Smooth muscle cell (in vitro differentiated cells): ENCODE measurements at regions not wholly inside any gene's neighbourhood (a gene's known extent, or its start where the extent isn't known, plus 50 kb on each side); places are given as distances from the start of the nearest gene placed in this dataset.

ENCODE experiments used
- DNase-seq: peaks from one replicate; lab custom pipeline; 2025; ENCODE audit not compliant: unreplicated experiment; lab: John Stamatoyannopoulos, UW
- H2AFZ ChIP-seq: fragments of 200-600 bp; sonication (generic); 2 replicates; pipeline ENCODE4 v1.6.0; 2016; ENCODE audit warnings: antibody characterized with exemption, low read depth, mild to moderate bottlenecking
- H3F3A ChIP-seq: fragments of 200-600 bp; sonication (generic); 2 replicates; pipeline ENCODE4 v1.6.0; 2017; ENCODE audit warnings: antibody characterized with exemption, low read depth
- H3K27ac ChIP-seq: fragments of 200-600 bp; sonication (generic); 2 replicates; pipeline ENCODE4 v1.5.1; 2016; ENCODE audit warnings: low read depth, mild to moderate bottlenecking
- H3K27me3 ChIP-seq: fragments of 200-600 bp; sonication (generic); 2 replicates; pipeline ENCODE4 v1.6.1; 2016; ENCODE audit warnings: low read depth, mild to moderate bottlenecking
- H3K36me3 ChIP-seq: fragments of 200-600 bp; sonication (generic); 2 replicates; pipeline ENCODE4 v1.5.1; 2016; ENCODE audit warnings: low read depth
- H3K4me1 ChIP-seq: fragments of 200-600 bp; sonication (generic); 2 replicates; pipeline ENCODE4 v1.5.1; 2016; ENCODE audit warnings: low read depth
- H3K4me2 ChIP-seq: fragments of 200-600 bp; sonication (generic); 2 replicates; pipeline ENCODE4 v1.6.0; 2016; ENCODE audit warnings: mild to moderate bottlenecking
- H3K4me3 ChIP-seq: fragments of 200-600 bp; sonication (generic); 2 replicates; pipeline ENCODE4 v1.5.1; 2016; ENCODE audit warnings: mild to moderate bottlenecking
- H3K79me2 ChIP-seq: fragments of 200-600 bp; sonication (generic); 2 replicates; pipeline ENCODE4 v1.6.0; 2016; ENCODE audit warnings: low read depth, mild to moderate bottlenecking
- H3K9ac ChIP-seq: fragments of 200-600 bp; sonication (generic); 2 replicates; pipeline ENCODE4 v1.6.0; 2016; ENCODE audit warnings: low read depth
- H3K9me3 ChIP-seq: fragments of 200-600 bp; sonication (generic); replicated peaks from 2 replicates; pipeline ENCODE4 v1.5.1; 2016; ENCODE audit warnings: low read depth
- H4K20me1 ChIP-seq: fragments of 200-600 bp; sonication (generic); 2 replicates; pipeline ENCODE4 v1.6.0; 2016; ENCODE audit warnings: low read depth
- CTCF ChIP-seq: fragments of 200-600 bp; sonication (generic); IDR thresholded peaks from 2 replicates; pipeline ENCODE4 v1.5.1; 2017; ENCODE audit warnings: borderline replicate concordance, mild to moderate bottlenecking, antibody characterized with exemption; ENCODE audit not compliant: insufficient read depth, poor library complexity, severe bottlenecking
- WGBS: methylation state at CpG from one replicate; pipeline ENCODE4 v1.1.7; 2016; ENCODE audit warnings: low lambda C conversion rate; 5-methylcytosine and 5-hydroxymethylcytosine counted together

GRCh38 chr10:130809181-130809580, 502.3 kb downstream of the TCERG1L start:
- DNase-seq, result no peak
- Histone ChIP-seq H3K27ac (no peak overlapping the region), H3K4me3 (no peak overlapping the region), H3K4me2 (no peak overlapping the region), H4K20me1 (no peaks in the 10 kb centered on the region), H3K4me1 (no peaks in the 10 kb centered on the region), H2AFZ (no peak overlapping the region), H3K9ac (no peak overlapping the region), H3K9me3 (no peaks in the 10 kb centered on the region), H3F3A (no peaks in the 10 kb centered on the region), H3K36me3 (no peaks in the 10 kb centered on the region), H3K79me2 (no peaks in the 10 kb centered on the region), H3K27me3 (no peaks in the 10 kb centered on the region)
- no peak for TF ChIP-seq CTCF
- 91% methylated on average over 9 of the region's 9 CpGs for WGBS

GRCh38 chr10:130809761-130810515, 501.6 kb downstream of the TCERG1L start:
- no peak for DNase-seq
- Histone ChIP-seq H3F3A (no peaks in the 10 kb centered on the region), H3K4me2 (no peak overlapping the region), H3K9me3 (no peaks in the 10 kb centered on the region), H3K4me3 (no peak overlapping the region), H3K4me1 (no peaks in the 10 kb centered on the region), H3K27ac (no peak overlapping the region), H4K20me1 (no peaks in the 10 kb centered on the region), H2AFZ (no peak overlapping the region), H3K27me3 (no peaks in the 10 kb centered on the region), H3K36me3 (no peaks in the 10 kb centered on the region), H3K9ac (no peak overlapping the region), H3K79me2 (no peaks in the 10 kb centered on the region)
- no peak for TF ChIP-seq CTCF
- 72% methylated on average over 22 of the region's 22 CpGs for WGBS

GRCh38 chr10:130810856-130811255, 500.7 kb downstream of the TCERG1L start:
- Histone ChIP-seq H3K9me3 (no peaks in the 10 kb centered on the region), H3K4me2 (no peak overlapping the region), H3K4me3 (no peak overlapping the region), H3F3A (no peaks in the 10 kb centered on the region), H3K4me1 (no peaks in the 10 kb centered on the region), H3K36me3 (no peaks in the 10 kb centered on the region), H4K20me1 (no peaks in the 10 kb centered on the region), H3K9ac (no peak overlapping the region), H2AFZ (no peak overlapping the region), H3K27me3 (no peaks in the 10 kb centered on the region), H3K27ac (no peak overlapping the region), H3K79me2 (no peaks in the 10 kb centered on the region)
- no peak for DNase-seq
- 92% methylated on average over 14 of the region's 14 CpGs for WGBS
- TF ChIP-seq CTCF, result no peak
